A549 (cell line): ENCODE measurements at regions not wholly inside any gene's neighbourhood (a gene's known extent, or its start where the extent isn't known, plus 50 kb on each side); places are given as distances from the start of the nearest gene placed in this dataset.

Source experiments
- ATAC-seq, 2 experiments: fragments of 200-7000 bp in 1 of 2; fragments of >200 bp in 1 of 2; cut with Nextera tagmentation in 1 of 2; cut with Tn5 transposase in 1 of 2; 3 replicates each; pipeline versions ENCODE4 v1.8.0 to v1.9.1; 2018 to 2020; ENCODE audit warnings: mild to moderate bottlenecking in 1 of 2, moderate library complexity in 1 of 2
- CTCF ChIA-PET: fragments of 300-600 bp; sonication (Branson Sonifier 250); formaldehyde crosslinking; extraction: SDS; loops from one replicate; lab custom pipeline; 2021; ENCODE audit warnings: antibody characterized with exemption, inconsistent platforms; lab: Yijun Ruan, JAX
- POLR2A ChIA-PET: fragments of 350-600 bp; formaldehyde crosslinking; extraction: SDS; loops from one replicate; lab custom pipeline; 2021; ENCODE audit warnings: antibody characterized with exemption, inconsistent platforms; lab: Yijun Ruan, JAX
- DNase-seq, 2 experiments: peaks; one replicate each; pipeline versions ENCODE4 v3.0.0 to v3.0.0-alpha.2; 2011 to 2016; ENCODE audit warnings: low read depth in 1 of 2, low spot score in 1 of 2
- FAIRE-seq: peaks from 2 replicates; lab custom pipeline; 2011; peaks lifted over from hg19 to GRCh38; lab: Jason Lieb, UNC
- H3K27ac ChIP-seq, 2 experiments: fragments of >200 bp; sonication (Bioruptor Twin); formaldehyde crosslinking; 3 replicates each; pipeline ENCODE4 v1.5.1; 2016 to 2017
- H3K4me1 ChIP-seq: fragments of >200 bp; sonication (Bioruptor Twin); formaldehyde crosslinking; 3 replicates; pipeline ENCODE4 v1.6.1; 2016
- H3K4me2 ChIP-seq: fragments of >200 bp; sonication (Bioruptor Twin); formaldehyde crosslinking; 3 replicates; pipeline ENCODE4 v1.6.1; 2016
- H3K4me3 ChIP-seq: fragments of >200 bp; sonication (Bioruptor Twin); formaldehyde crosslinking; 3 replicates; pipeline ENCODE4 v1.5.1; 2016
- H3K9me3 ChIP-seq: fragments of >200 bp; sonication (Bioruptor Twin); formaldehyde crosslinking; 3 replicates; pipeline ENCODE4 v1.6.1; 2016
- CBX2 ChIP-seq: fragments of 200-600 bp; sonication (generic); IDR thresholded peaks from 2 replicates; pipeline ENCODE4 v1.6.1; 2016; ENCODE audit warnings: low read depth, mild to moderate bottlenecking, borderline replicate concordance
- CBX8 ChIP-seq: fragments of 200-600 bp; sonication (generic); IDR thresholded peaks from 2 replicates; pipeline ENCODE4 v1.6.1; 2016
- CEBPB ChIP-seq, 2 experiments: fragments of >200 bp in 1 of 2; sonication (Bioruptor Twin) in 1 of 2; formaldehyde crosslinking in 1 of 2; IDR thresholded peaks; 2 replicates each; pipeline ENCODE4 v1.6.1; 2012 to 2016
- CHD4 ChIP-seq: fragments of 200-600 bp; sonication (generic); IDR thresholded peaks from 2 replicates; pipeline ENCODE4 v1.6.1; 2016; ENCODE audit warnings: antibody characterized with exemption, mild to moderate bottlenecking, borderline replicate concordance
- EHF ChIP-seq: fragments of 250-450 bp; sonication (Bioruptor Pico); IDR thresholded peaks from 2 replicates; pipeline ENCODE4 v1.5.0; 2020; ENCODE audit warnings: mild to moderate bottlenecking
- FOSB ChIP-seq: fragments of 250-450 bp; sonication (Bioruptor Pico); IDR thresholded peaks from 2 replicates; pipeline ENCODE4 v1.5.0; 2020; ENCODE audit warnings: mild to moderate bottlenecking, moderate library complexity
- FOSL2 ChIP-seq, 2 experiments: fragments of 450-650 bp in 1 of 2; fragments of >200 bp in 1 of 2; sonication (Bioruptor Twin) in 1 of 2; formaldehyde crosslinking; IDR thresholded peaks; 2 replicates each; pipeline versions ENCODE4 v1.5.0 to v1.6.1; 2016 to 2020; ENCODE audit warnings: mild to moderate bottlenecking in 1 of 2, moderate library complexity in 1 of 2
- GATA3 ChIP-seq: IDR thresholded peaks from 2 replicates; pipeline ENCODE4 v1.6.1; 2012; ENCODE audit warnings: borderline replicate concordance
- JUN ChIP-seq, 2 experiments: fragments of >200 bp; sonication (Bioruptor Twin); formaldehyde crosslinking; IDR thresholded peaks; 2 replicates in 1 of 2; 3 replicates in 1 of 2; pipeline ENCODE4 v1.6.1; 2016 to 2017
- KDM5A ChIP-seq: fragments of 200-600 bp; sonication (generic); IDR thresholded peaks from 2 replicates; pipeline ENCODE4 v1.6.1; 2016; ENCODE audit warnings: antibody characterized with exemption, mild to moderate bottlenecking
- NPAS2 ChIP-seq: fragments of 250-450 bp; sonication (Bioruptor Pico); IDR thresholded peaks from 2 replicates; pipeline ENCODE4 v1.8.0; 2022; ENCODE audit warnings: mild to moderate bottlenecking, moderate library complexity, borderline replicate concordance
- NR3C1 ChIP-seq: fragments of >200 bp; sonication (Bioruptor Twin); formaldehyde crosslinking; IDR thresholded peaks from 3 replicates; pipeline ENCODE4 v1.6.1; 2017
- POLR2AphosphoS2 ChIP-seq: conservative IDR thresholded peaks from 2 replicates; pipeline ENCODE4 v1.6.1; 2012; ENCODE audit warnings: low read length, improper control_type of control experiment, inconsistent platforms
- RARB ChIP-seq: fragments of 250-450 bp; sonication (Bioruptor Pico); IDR thresholded peaks from 2 replicates; pipeline ENCODE4 v1.8.0; 2021; ENCODE audit warnings: mild to moderate bottlenecking, moderate library complexity
- RFX5 ChIP-seq: fragments of 450-650 bp; IDR thresholded peaks from 2 replicates; pipeline ENCODE4 v1.7.1; 2014; ENCODE audit warnings: antibody characterized with exemption, mild to moderate bottlenecking, moderate library complexity
- SMC3 ChIP-seq: fragments of >200 bp; sonication (Bioruptor Twin); formaldehyde crosslinking; IDR thresholded peaks from 3 replicates; pipeline ENCODE4 v1.6.1; 2018; ENCODE audit warnings: inconsistent platforms
- TP53 ChIP-seq: fragments of 250-450 bp; sonication (Bioruptor Pico); IDR thresholded peaks from 2 replicates; pipeline ENCODE4 v1.5.0; 2021; ENCODE audit warnings: mild to moderate bottlenecking, moderate library complexity
- ZFP36 ChIP-seq: fragments of 450-650 bp; IDR thresholded peaks from 2 replicates; pipeline ENCODE4 v1.6.1; 2014; ENCODE audit warnings: borderline replicate concordance; ENCODE audit not compliant: partially characterized antibody
- ZNF302 ChIP-seq: fragments of 250-450 bp; sonication (Bioruptor Pico); IDR thresholded peaks from 2 replicates; pipeline ENCODE4 v1.9.0; 2021; ENCODE audit warnings: inconsistent platforms, mild to moderate bottlenecking, moderate library complexity
- WGBS: methylation state at CpG from one replicate; pipeline ENCODE4 v1.1.6; 2017; ENCODE audit errors: missing lambda C conversion rate; 5-methylcytosine and 5-hydroxymethylcytosine counted together
- TF ChIP-seq, protein P1 (sequence below): IDR thresholded peaks from 2 replicates; pipeline ENCODE4 v1.6.1; 2012
- TF ChIP-seq, protein P2 (sequence below): fragments of >200 bp; sonication (Bioruptor Twin); formaldehyde crosslinking; IDR thresholded peaks from 2 replicates; pipeline ENCODE4 v1.6.1; 2016
- TF ChIP-seq, protein P3 (sequence below): fragments of >200 bp; sonication (Bioruptor Twin); formaldehyde crosslinking; IDR thresholded peaks from 3 replicates; pipeline ENCODE4 v1.6.1; 2016

DNA sequence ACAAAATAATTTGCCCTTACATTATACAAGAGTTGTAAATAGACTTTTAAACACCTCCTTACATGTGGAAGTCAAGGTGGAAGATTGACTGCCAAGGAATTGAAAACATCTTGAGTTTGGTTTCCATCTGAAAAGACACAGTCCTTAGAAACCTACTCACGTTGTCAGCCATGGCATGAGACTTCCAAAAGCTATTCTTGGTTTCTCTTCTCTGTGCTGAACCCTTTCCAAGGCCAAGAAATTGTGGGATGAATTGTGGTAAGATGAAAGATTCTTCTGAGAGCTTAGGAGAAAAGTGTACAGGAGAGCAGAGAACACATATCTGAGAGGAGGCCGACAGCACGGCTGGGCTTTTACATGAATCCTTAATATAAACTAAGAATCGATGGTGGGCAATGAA lies 370.0 kb downstream of the FBXW7 start:
- ATAC-seq (no peak), DNase-seq (no peak), FAIRE-seq (no peak)
- 54% methylated on average over 4 of the region's 4 CpGs for WGBS
- ChIA-PET POLR2A (no interaction called here), CTCF (no interaction called here)
- no peak overlapping the region for H3K4me2 ChIP-seq
- no peak for TF ChIP-seq EHF (CRISPR knock-in tag)
- TF ChIP-seq JUN (IDR thresholded peaks at IDR 0.05) = no peak
- no peak for TF ChIP-seq TP53
- no peak for TF ChIP-seq FOSL2 (IDR thresholded peaks at IDR 0.05)
- TF ChIP-seq FOSL2 (CRISPR knock-in tag; IDR thresholded peaks at IDR 0.05) = no peak
- no peak for TF ChIP-seq CEBPB (IDR thresholded peaks at IDR 0.05)
- no peak for TF ChIP-seq GATA3
- no peak for TF ChIP-seq RARB
- H3K27ac ChIP-seq = no peak overlapping the region
- no peaks in the 10 kb centered on the region for H3K9me3 ChIP-seq
- no peak overlapping the region for H3K4me3 ChIP-seq
- H3K4me1 ChIP-seq = no peaks in the 10 kb centered on the region

DNA sequence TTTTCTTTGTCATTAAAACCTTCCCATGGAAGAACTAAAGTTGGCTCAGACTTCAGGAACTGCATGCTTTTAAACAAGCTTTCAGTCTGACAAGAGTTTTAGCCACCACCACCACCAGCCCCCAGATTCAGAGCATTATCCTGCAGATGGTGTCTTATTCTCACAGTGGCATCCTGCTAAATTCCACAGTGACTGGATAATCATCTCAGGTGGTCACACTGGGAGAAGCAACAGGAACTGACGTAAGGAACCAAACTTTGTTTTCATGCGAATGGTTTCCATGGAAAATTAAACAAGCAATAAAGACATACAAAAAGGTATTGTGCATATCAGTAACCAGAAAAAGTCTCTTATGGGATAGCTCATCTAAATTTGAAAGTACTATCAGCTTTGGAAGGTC lies 370.7 kb downstream of the FBXW7 start:
- Histone ChIP-seq H3K4me1 (no peaks in the 10 kb centered on the region), H3K27ac (no peak overlapping the region), H3K4me2 (no peak overlapping the region), H3K4me3 (no peak overlapping the region), H3K9me3 (no peaks in the 10 kb centered on the region)
- CTCF ChIA-PET = no interaction called here
- FAIRE-seq (no peak), ATAC-seq (no peak), DNase-seq (peak in 1 of 2 experiments; percentile 4)
- TF ChIP-seq NR3C1 (no peak), POLR2AphosphoS2 (no peak), SMC3 (no peak), CBX2 (no peak), ZNF302 (no peak), KDM5A (no peak), CBX8 (no peak)
- TF ChIP-seq, protein P1, sequence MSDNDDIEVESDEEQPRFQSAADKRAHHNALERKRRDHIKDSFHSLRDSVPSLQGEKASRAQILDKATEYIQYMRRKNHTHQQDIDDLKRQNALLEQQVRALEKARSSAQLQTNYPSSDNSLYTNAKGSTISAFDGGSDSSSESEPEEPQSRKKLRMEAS = no peak
- WGBS = 21% methylated on average over 2 of the region's 2 CpGs
- POLR2A ChIA-PET = no interaction called here

DNA sequence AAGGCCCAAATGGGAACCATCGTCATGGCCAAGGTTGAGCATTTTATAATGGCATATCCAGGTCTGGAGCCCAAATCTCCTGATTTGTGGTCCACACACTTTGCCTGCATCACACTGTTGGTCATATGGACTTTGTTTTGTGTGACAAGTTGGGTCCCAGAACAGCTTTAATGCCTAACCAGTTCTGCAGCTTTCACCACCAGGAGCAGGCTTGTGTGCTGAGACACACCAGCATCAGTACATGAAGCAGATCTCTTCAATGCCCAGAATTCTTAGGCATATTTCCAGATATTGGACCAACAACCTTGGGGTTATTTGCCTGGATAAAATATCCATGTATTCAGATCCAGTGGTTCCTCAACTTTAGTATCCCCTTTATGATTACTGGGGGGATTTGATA lies 371.3 kb downstream of the FBXW7 start:
- H3K27ac ChIP-seq = no peak overlapping the region
- WGBS = 22% methylated on average over 1 of the region's 1 CpG
- TF ChIP-seq CHD4 (no peak), TP53 (no peak), ZFP36 (no peak), NPAS2 (CRISPR knock-in tag) (no peak), CBX2 (no peak)
- TF ChIP-seq, protein P2, sequence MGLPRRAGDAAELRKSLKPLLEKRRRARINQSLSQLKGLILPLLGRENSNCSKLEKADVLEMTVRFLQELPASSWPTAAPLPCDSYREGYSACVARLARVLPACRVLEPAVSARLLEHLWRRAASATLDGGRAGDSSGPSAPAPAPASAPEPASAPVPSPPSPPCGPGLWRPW = no peak
- DNase-seq (no peak), ATAC-seq (no peak), FAIRE-seq (no peak)
- no peaks in the 10 kb centered on the region for H3K4me1 ChIP-seq
- H3K9me3 ChIP-seq = no peaks in the 10 kb centered on the region
- H3K4me2 ChIP-seq = no peak overlapping the region
- no peak overlapping the region for H3K4me3 ChIP-seq
- POLR2A ChIA-PET = no interaction called here
- CTCF ChIA-PET = no interaction called here

DNA sequence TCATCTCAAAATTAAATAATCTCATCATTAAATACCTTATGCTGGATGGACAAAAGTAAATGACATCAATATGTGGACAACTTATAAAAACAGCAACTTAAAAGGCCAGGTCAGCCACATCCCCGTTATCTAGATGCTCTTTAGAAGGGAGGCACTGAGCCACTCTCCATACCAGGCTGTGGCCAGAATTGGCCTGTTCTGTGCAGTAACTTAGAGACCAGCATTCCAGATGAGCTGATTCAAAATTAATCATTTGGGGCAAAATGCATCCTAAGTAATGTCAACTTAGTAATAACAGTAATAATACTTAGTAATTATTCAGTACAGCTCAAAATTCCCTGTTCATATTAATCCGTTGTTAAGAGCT lies 373.6 kb downstream of the FBXW7 start:
- CTCF ChIA-PET = no interaction called here
- Histone ChIP-seq H3K4me1 (no peaks in the 10 kb centered on the region), H3K27ac (no peak overlapping the region), H3K4me3 (no peak overlapping the region), H3K4me2 (no peak overlapping the region), H3K9me3 (no peaks in the 10 kb centered on the region)
- POLR2A ChIA-PET = no interaction called here
- DNase-seq = no peak
- ATAC-seq = no peak
- TF ChIP-seq FOSB (CRISPR knock-in tag) (no peak), RFX5 (no peak), NR3C1 (no peak)
- TF ChIP-seq, protein P3, sequence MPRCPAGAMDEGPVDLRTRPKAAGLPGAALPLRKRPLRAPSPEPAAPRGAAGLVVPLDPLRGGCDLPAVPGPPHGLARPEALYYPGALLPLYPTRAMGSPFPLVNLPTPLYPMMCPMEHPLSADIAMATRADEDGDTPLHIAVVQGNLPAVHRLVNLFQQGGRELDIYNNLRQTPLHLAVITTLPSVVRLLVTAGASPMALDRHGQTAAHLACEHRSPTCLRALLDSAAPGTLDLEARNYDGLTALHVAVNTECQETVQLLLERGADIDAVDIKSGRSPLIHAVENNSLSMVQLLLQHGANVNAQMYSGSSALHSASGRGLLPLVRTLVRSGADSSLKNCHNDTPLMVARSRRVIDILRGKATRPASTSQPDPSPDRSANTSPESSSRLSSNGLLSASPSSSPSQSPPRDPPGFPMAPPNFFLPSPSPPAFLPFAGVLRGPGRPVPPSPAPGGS = no peak
- WGBS = 35% methylated on average over 2 of the region's 2 CpGs
- FAIRE-seq = no peak
